Psoas muscle (tissue), 7 donors: ENCODE measurements at regions not wholly inside any gene's neighbourhood (a gene's known extent, or its start where the extent isn't known, plus 50 kb on each side); places are given as distances from the start of the nearest gene placed in this dataset.

Source experiments
- ATAC-seq, 4 donors: fragments of 200-7000 bp; cut with Tn5 transposase; one replicate each; pipeline ENCODE4 v1.9.1; 2020; ENCODE audit warnings: moderate library complexity in 3 of 4, mild to moderate bottlenecking in 2 of 4
- DNase-seq, 2 donors: peaks; one replicate each; pipeline ENCODE4 v3.0.0-alpha.2; 2020
- H3K27ac ChIP-seq: fragments of 200-600 bp; one replicate; pipeline ENCODE4 v1.8.0; 2022
- H3K27me3 ChIP-seq, 3 donors: fragments of 200-600 bp in 1 of 3; one replicate each; pipeline versions ENCODE4 v1.6.1 to v1.8.0; 2013 to 2022; ENCODE audit warnings: low read length in 2 of 3, mild to moderate bottlenecking in 2 of 3, moderate library complexity in 1 of 3; ENCODE audit not compliant: insufficient read depth in 3 of 3
- H3K36me3 ChIP-seq, 2 donors: fragments of 200-600 bp in 1 of 2; one replicate each; pipeline versions ENCODE4 v1.6.1 to v1.8.0; 2013 to 2022; ENCODE audit warnings: low read depth in 1 of 2, mild to moderate bottlenecking in 1 of 2, moderate library complexity in 1 of 2; ENCODE audit not compliant: insufficient read depth in 1 of 2
- H3K4me1 ChIP-seq: fragments of 200-600 bp; one replicate; pipeline ENCODE4 v1.8.0; 2022
- H3K4me3 ChIP-seq: fragments of 200-600 bp; one replicate; pipeline ENCODE4 v1.8.0; 2022; ENCODE audit warnings: mild to moderate bottlenecking
- H3K9me3 ChIP-seq: fragments of 200-600 bp; one replicate; pipeline ENCODE4 v1.8.0; 2022
- CTCF ChIP-seq: fragments of 200-600 bp; IDR thresholded peaks from one replicate; pipeline ENCODE4 v1.8.0; 2022; ENCODE audit warnings: antibody characterized with exemption
- WGBS, 3 donors: extraction: QIAGEN DNeasy Blood & Tissue Kit; methylation state at CpG; one replicate each; pipeline versions ENCODE4 v1.1.6 to v1.1.7; 2013; 5-methylcytosine and 5-hydroxymethylcytosine counted together
- intact Hi-C, 2 donors: fragments of 100-400 bp; cut with DNase I; formaldehyde crosslinking; loops; one replicate each; pipeline versions ENCODE4 v1.11.0 to v1.14.2; 2022
- donor health status: healthy with polysubstance abuse.
- donor health status: DM: no; HTN: no; CAD: no; lungs with moderate emphysema.
- donor health status: Bipolar disorder and iron deficiency.
- donor health status: healthy.
- donor health status: DM: yes; HTN: yes; CAD: no.
- donor health status: DM: no; HTN: no; CAD: no.
- donor health status: DM: yes; HTN: yes; CAD: no.

- intact Hi-C loops: no loop called here
These were observed 165.9 kb upstream of the CDYL start for GRCh38 chr6:4610256-4610655.

GRCh38 chr6:4608361-4609115, 167.7 kb upstream of the CDYL start:
- intact Hi-C loops: loop anchor here in 1 of 2 donors (5.0 kb wide), 1 partner anchor 256 kb away; no protein-coding TSS in a partner anchor
- no peak for TF ChIP-seq CTCF
- DNase-seq: peak; percentile 60 to 88
- 36 to 42% (median 37%) methylated on average over 22 to 23 of the region's 23 CpGs for WGBS, 3 donors
- Histone ChIP-seq H3K27me3 (no peaks in the 10 kb centered on the region), H3K4me3 (peak overlapping the region; percentile 32), H3K36me3 (no peaks in the 10 kb centered on the region), H3K4me1 (peaks cover 34% of the 10 kb centered on the region), H3K27ac (peak overlapping the region; percentile 77), H3K9me3 (no peaks in the 10 kb centered on the region)
- ATAC-seq: peak; percentile 90 to 94 (median 92)

More at GRCh38 chr6:4610256-4610655, 165.9 kb upstream of the CDYL start:
- Histone ChIP-seq H3K27me3 (no peaks in the 10 kb centered on the region), H3K27ac (no peak overlapping the region), H3K4me1 (peaks cover 34% of the 10 kb centered on the region), H3K4me3 (no peak overlapping the region), H3K9me3 (no peaks in the 10 kb centered on the region), H3K36me3 (no peaks in the 10 kb centered on the region)
- ATAC-seq (no peak), DNase-seq (peak in 1 of 2 donors; percentile 53)
- no peak for TF ChIP-seq CTCF
- 34 to 52% (median 45%) methylated on average over 7 of the region's 7 CpGs for WGBS, 3 donors

- Histone ChIP-seq H3K9me3 (no peaks in the 10 kb centered on the region), H3K27me3 (no peaks in the 10 kb centered on the region), H3K27ac (peak overlapping the region; percentile 77), H3K36me3 (no peaks in the 10 kb centered on the region), H3K4me1 (peaks cover 32% of the 10 kb centered on the region), H3K4me3 (peak overlapping the region; percentile 2)
- DNase-seq (no peak), ATAC-seq (no peak)
- intact Hi-C loops: loop anchor here in 1 of 2 donors (5.0 kb wide), 1 partner anchor 255 kb away; no protein-coding TSS in a partner anchor
- 66 to 75% (median 71%) methylated on average over 6 of the region's 6 CpGs for WGBS, 3 donors
- no peak for TF ChIP-seq CTCF
These were observed 168.4 kb upstream of the CDYL start for GRCh38 chr6:4607793-4608192.

GRCh38 chr6:4606821-4607704, 169.1 kb upstream of the CDYL start:
- DNase-seq (peak; percentile 31 to 57), ATAC-seq (peak in 3 of 4 donors; percentile 28 to 33 (median 32))
- peak overlapping the region; percentile 30 for H3K4me3 ChIP-seq
- no peaks in the 10 kb centered on the region for H3K27me3 ChIP-seq
- intact Hi-C loops: loop anchor here in 1 of 2 donors (5.0 kb wide), 1 partner anchor 255 kb away; no protein-coding TSS in a partner anchor
- TF ChIP-seq CTCF: no peak
- no peaks in the 10 kb centered on the region for H3K9me3 ChIP-seq
- 11 to 32% (median 16%) methylated on average over 17 of the region's 17 CpGs for WGBS, 3 donors
- peaks cover 30% of the 10 kb centered on the region for H3K4me1 ChIP-seq
- H3K27ac ChIP-seq: peak overlapping the region; percentile 77
- H3K36me3 ChIP-seq: no peaks in the 10 kb centered on the region
